Esophagus squamous epithelium (tissue), 4 donors: ENCODE measurements at regions not wholly inside any gene's neighbourhood (a gene's known extent, or its start where the extent isn't known, plus 50 kb on each side); places are given as distances from the start of the nearest gene placed in this dataset.
"Not testable (repeated sequence)": the region's sequence is repeated elsewhere in the genome, so short reads cannot be mapped to it uniquely, and the experiment has no call there.

Experiments
- POLR2A ChIP-seq, 4 donors: fragments of 450-650 bp; IDR thresholded peaks; one replicate each; pipeline ENCODE4 v1.6.1; 2017; ENCODE audit warnings: antibody characterized with exemption in 4 of 4, mild to moderate bottlenecking in 4 of 4, moderate library complexity in 3 of 4
- TF ChIP-seq, protein P1 (sequence below), 6 experiments: fragments of 450-650 bp in 4 of 6; fragments of 200-600 bp in 2 of 6; sonication (generic) in 2 of 6; IDR thresholded peaks; one replicate each; pipeline ENCODE4 v1.5.1; 2016 to 2019; ENCODE audit warnings: antibody characterized with exemption in 6 of 6, mild to moderate bottlenecking in 4 of 6, moderate library complexity in 4 of 6

- TF ChIP-seq, protein P1, sequence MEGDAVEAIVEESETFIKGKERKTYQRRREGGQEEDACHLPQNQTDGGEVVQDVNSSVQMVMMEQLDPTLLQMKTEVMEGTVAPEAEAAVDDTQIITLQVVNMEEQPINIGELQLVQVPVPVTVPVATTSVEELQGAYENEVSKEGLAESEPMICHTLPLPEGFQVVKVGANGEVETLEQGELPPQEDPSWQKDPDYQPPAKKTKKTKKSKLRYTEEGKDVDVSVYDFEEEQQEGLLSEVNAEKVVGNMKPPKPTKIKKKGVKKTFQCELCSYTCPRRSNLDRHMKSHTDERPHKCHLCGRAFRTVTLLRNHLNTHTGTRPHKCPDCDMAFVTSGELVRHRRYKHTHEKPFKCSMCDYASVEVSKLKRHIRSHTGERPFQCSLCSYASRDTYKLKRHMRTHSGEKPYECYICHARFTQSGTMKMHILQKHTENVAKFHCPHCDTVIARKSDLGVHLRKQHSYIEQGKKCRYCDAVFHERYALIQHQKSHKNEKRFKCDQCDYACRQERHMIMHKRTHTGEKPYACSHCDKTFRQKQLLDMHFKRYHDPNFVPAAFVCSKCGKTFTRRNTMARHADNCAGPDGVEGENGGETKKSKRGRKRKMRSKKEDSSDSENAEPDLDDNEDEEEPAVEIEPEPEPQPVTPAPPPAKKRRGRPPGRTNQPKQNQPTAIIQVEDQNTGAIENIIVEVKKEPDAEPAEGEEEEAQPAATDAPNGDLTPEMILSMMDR (IDR thresholded peaks at IDR 0.05) = not testable (repeated sequence)
- TF ChIP-seq POLR2A (IDR thresholded peaks at IDR 0.05) = not testable (repeated sequence)
Observed at GRCh38 chr3:198170781-198171180, 210.8 kb downstream of the LMLN start.
